ENCODE measurements at regions not wholly inside any gene's neighbourhood (a gene's known extent, or its start where the extent isn't known, plus 50 kb on each side); places are given as distances from the start of the nearest gene placed in this dataset.
"Not testable (repeated sequence)": the region's sequence is repeated elsewhere in the genome, so short reads cannot be mapped to it uniquely, and the experiment has no call there.

GRCh38 chr2:62410926-62411456 lies 95.0 kb downstream of the TMEM17 start:
- no peak for DNase-seq (ENCODE audit: low read depth in 3 of 3)

- DNase-seq (ENCODE audit: low read depth in 3 of 3) = no peak
Measured at GRCh38 chr2:62410015-62410453, 96.0 kb downstream of the TMEM17 start.

GRCh38 chr2:62409442-62409841 lies 96.6 kb downstream of the TMEM17 start:
- no peak for DNase-seq (ENCODE audit: low read depth in 3 of 3)

- no peak for DNase-seq (ENCODE audit: low read depth in 3 of 3)
Measured at GRCh38 chr2:62408241-62408677, 97.7 kb downstream of the TMEM17 start.

GRCh38 chr2:62407838-62408237 lies 98.2 kb downstream of the TMEM17 start:
- DNase-seq (ENCODE audit: low read depth in 3 of 3) = no peak

GRCh38 chr2:62407401-62407800 lies 98.6 kb downstream of the TMEM17 start:
- DNase-seq (ENCODE audit: low read depth in 3 of 3) = no peak

GRCh38 chr2:62406573-62407043 lies 99.4 kb downstream of the TMEM17 start:
- no peak for DNase-seq (ENCODE audit: low read depth in 3 of 3)

- DNase-seq (ENCODE audit: low read depth in 3 of 3) = no peak
Measured at GRCh38 chr2:62404913-62405312, 101.1 kb downstream of the TMEM17 start.

- no peak for DNase-seq (ENCODE audit: low read depth in 3 of 3)
Measured at GRCh38 chr2:62402156-62402555, 103.8 kb downstream of the TMEM17 start.

GRCh38 chr2:62398356-62398755 lies 107.6 kb downstream of the TMEM17 start:
- no peak for DNase-seq (ENCODE audit: low read depth in 3 of 3)

GRCh38 chr2:62396880-62397279 lies 109.1 kb downstream of the TMEM17 start:
- no peak for DNase-seq (ENCODE audit: low read depth in 3 of 3)

- no peak for DNase-seq (ENCODE audit: low read depth in 3 of 3)
Measured at GRCh38 chr2:62393293-62393692, 112.7 kb downstream of the TMEM17 start.

- no peak for DNase-seq (ENCODE audit: low read depth in 3 of 3)
Measured at GRCh38 chr2:62391696-62392095, 114.3 kb downstream of the TMEM17 start.

- not testable (repeated sequence) for DNase-seq (ENCODE audit: low read depth in 3 of 3)
Measured at GRCh38 chr2:62386378-62386777, 119.6 kb downstream of the TMEM17 start.

GRCh38 chr2:62383846-62384245 lies 122.1 kb downstream of the TMEM17 start:
- DNase-seq (ENCODE audit: low read depth in 3 of 3) = no peak

- DNase-seq (ENCODE audit: low read depth in 3 of 3) = no peak
Measured at GRCh38 chr2:62382757-62383156, 123.2 kb downstream of the TMEM17 start.

GRCh38 chr2:62382122-62382521 lies 123.9 kb downstream of the TMEM17 start:
- DNase-seq (ENCODE audit: low read depth in 3 of 3) = no peak

GRCh38 chr2:62381656-62382055 lies 124.3 kb downstream of the TMEM17 start:
- DNase-seq (ENCODE audit: low read depth in 3 of 3) = no peak

GRCh38 chr2:62379566-62379965 lies 126.4 kb downstream of the TMEM17 start:
- no peak for DNase-seq (ENCODE audit: low read depth in 3 of 3)

- DNase-seq (ENCODE audit: low read depth in 3 of 3) = no peak
Measured at GRCh38 chr2:62375113-62375420, 130.9 kb downstream of the TMEM17 start.

GRCh38 chr2:62374301-62375112 lies 131.5 kb downstream of the TMEM17 start:
- no peak for DNase-seq (ENCODE audit: low read depth in 3 of 3)

- no peak for DNase-seq (ENCODE audit: low read depth in 3 of 3)
Measured at GRCh38 chr2:62372824-62373223, 133.2 kb downstream of the TMEM17 start.

Data from stimulated activated CD4-positive, alpha-beta T cell treated with anti-CD3 and anti-CD28 coated beads, TNF-alpha, amount 100 ng/mL, for 4 hours (primary cell).